GM12873 (cell line): ENCODE measurements at regions not wholly inside any gene's neighbourhood (a gene's known extent, or its start where the extent isn't known, plus 50 kb on each side); places are given as distances from the start of the nearest gene placed in this dataset.

Experiments
- CTCF ChIP-seq: IDR thresholded peaks from 2 replicates; pipeline ENCODE4 v1.5.1; 2012; ENCODE audit warnings: low read depth, mild to moderate bottlenecking, moderate library complexity, low read length, control low read depth; ENCODE audit not compliant: insufficient read depth; ENCODE audit errors: missing control alignments

DNA sequence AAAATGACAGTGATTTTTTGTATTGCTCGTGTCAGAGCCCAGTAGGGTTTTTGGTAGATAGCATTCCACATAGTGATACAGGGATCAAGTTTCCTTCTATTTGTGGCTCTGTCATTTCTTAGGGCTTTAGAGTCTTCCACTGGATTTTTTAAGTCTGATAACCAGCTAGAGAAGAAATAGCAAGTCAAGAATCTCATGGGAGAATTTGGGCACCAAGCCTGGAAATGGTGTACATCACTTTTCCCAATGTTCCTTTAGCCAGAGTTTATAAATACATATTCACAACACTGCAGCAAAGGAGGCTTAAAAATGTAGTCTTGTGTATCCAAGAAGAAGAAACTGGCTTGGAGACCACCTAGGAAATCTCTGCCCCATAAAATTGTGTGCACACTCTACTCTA, 647.1 kb upstream of the KLF4 start:
- TF ChIP-seq CTCF, result no peak

GRCh38 chr9:108134486-108135128, 645.0 kb upstream of the KLF4 start:
- no peak for TF ChIP-seq CTCF

GRCh38 chr9:108133680-108134079, 644.1 kb upstream of the KLF4 start:
- no peak for TF ChIP-seq CTCF

- no peak for TF ChIP-seq CTCF
Observed at GRCh38 chr9:108133101-108133500, 643.5 kb upstream of the KLF4 start.

GRCh38 chr9:108130905-108131304, 641.3 kb upstream of the KLF4 start:
- no peak for TF ChIP-seq CTCF

- TF ChIP-seq CTCF, result peak; percentile 59
Observed at GRCh38 chr9:108125625-108126024, 636.1 kb upstream of the KLF4 start.

GRCh38 chr9:108119530-108120113, 630.1 kb upstream of the KLF4 start:
- no peak for TF ChIP-seq CTCF
